GM23338 (cell line): ENCODE measurements at regions not wholly inside any gene's neighbourhood (a gene's known extent, or its start where the extent isn't known, plus 50 kb on each side); places are given as distances from the start of the nearest gene placed in this dataset.

Experiments
- CREB1 ChIP-seq: fragments of 250-450 bp; sonication (Bioruptor Pico); IDR thresholded peaks from 2 replicates; pipeline ENCODE4 v1.5.0; 2020; ENCODE audit warnings: low read depth, mild to moderate bottlenecking, moderate library complexity
- CTCF ChIP-seq, 2 experiments: fragments of 200-600 bp in 1 of 2; sonication (generic) in 1 of 2; conservative IDR thresholded peaks; 2 replicates each; pipeline versions ENCODE4 v1.5.1 to v1.6.1; 2016 to 2017; ENCODE audit warnings: antibody characterized with exemption in 2 of 2, low read depth in 2 of 2, mild to moderate bottlenecking in 2 of 2, moderate library complexity in 1 of 2
- ETS1 ChIP-seq: IDR thresholded peaks from 2 replicates; pipeline ENCODE4 v1.6.1; 2016; ENCODE audit warnings: antibody characterized with exemption
- EZH2 ChIP-seq: fragments of 200-600 bp; sonication (generic); IDR thresholded peaks from one replicate; pipeline ENCODE4 v1.8.0; 2017; ENCODE audit warnings: antibody characterized with exemption, mild to moderate bottlenecking, low read depth; ENCODE audit not compliant: unreplicated experiment
- EZH2phosphoT487 ChIP-seq: fragments of 200-600 bp; sonication (generic); IDR thresholded peaks from one replicate; pipeline ENCODE4 v1.8.1; 2018; ENCODE audit warnings: antibody characterized with exemption; ENCODE audit not compliant: unreplicated experiment
- POLR2AphosphoS5 ChIP-seq: IDR thresholded peaks from 2 replicates; pipeline ENCODE4 v1.6.1; 2016; ENCODE audit warnings: antibody characterized with exemption, low read depth
- REST ChIP-seq: IDR thresholded peaks from one replicate; pipeline ENCODE4 v1.6.1; 2018; ENCODE audit warnings: antibody characterized with exemption; ENCODE audit not compliant: unreplicated experiment
- STAT1 ChIP-seq: IDR thresholded peaks from one replicate; pipeline ENCODE4 v1.6.1; 2016; ENCODE audit warnings: antibody characterized with exemption; ENCODE audit not compliant: unreplicated experiment
- ZNF114 ChIP-seq: fragments of 250-450 bp; sonication (Bioruptor Pico); IDR thresholded peaks from 2 replicates; pipeline ENCODE4 v1.5.0; 2020; ENCODE audit warnings: mild to moderate bottlenecking, moderate library complexity

- no peak for TF ChIP-seq POLR2AphosphoS5
- no peak for TF ChIP-seq CTCF (conservative IDR thresholded peaks at IDR 0.05; ENCODE audit: low read depth in 2 of 2)
- no peak for TF ChIP-seq EZH2
- no peak for TF ChIP-seq CREB1 (CRISPR knock-in tag)
- no peak for TF ChIP-seq EZH2phosphoT487
- no peak for TF ChIP-seq ETS1
- no peak for TF ChIP-seq ZNF114 (CRISPR knock-in tag)
- TF ChIP-seq STAT1 = no peak
- no peak for TF ChIP-seq REST
Measured at GRCh38 chr16:86716649-86717048, 138.3 kb downstream of the FOXL1 start.
